Endothelial cell of hepatic sinusoid (primary cell): ENCODE measurements at regions not wholly inside any gene's neighbourhood (a gene's known extent, or its start where the extent isn't known, plus 50 kb on each side); places are given as distances from the start of the nearest gene placed in this dataset.
"Not testable (repeated sequence)": the region's sequence is repeated elsewhere in the genome, so short reads cannot be mapped to it uniquely, and the experiment has no call there.

ENCODE experiments used
- in situ Hi-C: cut with HindIII; loops from 2 replicates; pipeline ENCODE4 v1.10.0; 2017; ENCODE audit warnings: low sequenced_read_pairs

GRCh38 chr12:25859976-25860375, 98.5 kb upstream of the RASSF8 start:
- in situ Hi-C loops, result loop anchor here (5.0 kb wide), 1 partner anchor 68 kb away; no protein-coding TSS in a partner anchor

- in situ Hi-C loops, result loop anchor here (5.0 kb wide), 1 partner anchor 69 kb away; no protein-coding TSS in a partner anchor
Measured at GRCh38 chr12:25861226-25861625, 97.3 kb upstream of the RASSF8 start.

GRCh38 chr12:25864306-25865276, 93.9 kb upstream of the RASSF8 start:
- in situ Hi-C loops, result loop anchor here (5.0 kb wide), 1 partner anchor 72 kb away; no protein-coding TSS in a partner anchor

- in situ Hi-C loops, result no loop called here
Measured at GRCh38 chr12:25866586-25867378, 91.7 kb upstream of the RASSF8 start.

GRCh38 chr12:25868193-25868592, 90.3 kb upstream of the RASSF8 start:
- in situ Hi-C loops, result no loop called here

GRCh38 chr12:25872137-25872536, 86.3 kb upstream of the RASSF8 start:
- in situ Hi-C loops, result no loop called here

- in situ Hi-C loops, result no loop called here
Measured at GRCh38 chr12:25875661-25876060, 82.8 kb upstream of the RASSF8 start.

- in situ Hi-C loops, result no loop called here
Measured at GRCh38 chr12:25876383-25877045, 82.0 kb upstream of the RASSF8 start.

GRCh38 chr12:25877446-25877845, 81.0 kb upstream of the RASSF8 start:
- in situ Hi-C loops, result no loop called here

- in situ Hi-C loops, result no loop called here
Measured at GRCh38 chr12:25882266-25882665, 76.2 kb upstream of the RASSF8 start.

GRCh38 chr12:25883026-25883916, 75.2 kb upstream of the RASSF8 start:
- in situ Hi-C loops, result no loop called here

GRCh38 chr12:25884024-25884919, 74.2 kb upstream of the RASSF8 start:
- in situ Hi-C loops, result no loop called here

- in situ Hi-C loops, result no loop called here
Measured at GRCh38 chr12:25884920-25885234, 73.6 kb upstream of the RASSF8 start.

- in situ Hi-C loops, result no loop called here
Measured at GRCh38 chr12:25886396-25886795, 72.1 kb upstream of the RASSF8 start.

- in situ Hi-C loops, result no loop called here
Measured at GRCh38 chr12:25887367-25887766, 71.1 kb upstream of the RASSF8 start.

- in situ Hi-C loops, result no loop called here
Measured at GRCh38 chr12:25889185-25889584, 69.3 kb upstream of the RASSF8 start.

GRCh38 chr12:25891095-25891494, 67.4 kb upstream of the RASSF8 start:
- in situ Hi-C loops, result not testable (repeated sequence)

GRCh38 chr12:25894759-25895158, 63.7 kb upstream of the RASSF8 start:
- in situ Hi-C loops, result no loop called here

GRCh38 chr12:25896981-25897380, 61.5 kb upstream of the RASSF8 start:
- in situ Hi-C loops, result no loop called here
